ENCODE measurements at regions not wholly inside any gene's neighbourhood (a gene's known extent, or its start where the extent isn't known, plus 50 kb on each side); places are given as distances from the start of the nearest gene placed in this dataset.

DNA sequence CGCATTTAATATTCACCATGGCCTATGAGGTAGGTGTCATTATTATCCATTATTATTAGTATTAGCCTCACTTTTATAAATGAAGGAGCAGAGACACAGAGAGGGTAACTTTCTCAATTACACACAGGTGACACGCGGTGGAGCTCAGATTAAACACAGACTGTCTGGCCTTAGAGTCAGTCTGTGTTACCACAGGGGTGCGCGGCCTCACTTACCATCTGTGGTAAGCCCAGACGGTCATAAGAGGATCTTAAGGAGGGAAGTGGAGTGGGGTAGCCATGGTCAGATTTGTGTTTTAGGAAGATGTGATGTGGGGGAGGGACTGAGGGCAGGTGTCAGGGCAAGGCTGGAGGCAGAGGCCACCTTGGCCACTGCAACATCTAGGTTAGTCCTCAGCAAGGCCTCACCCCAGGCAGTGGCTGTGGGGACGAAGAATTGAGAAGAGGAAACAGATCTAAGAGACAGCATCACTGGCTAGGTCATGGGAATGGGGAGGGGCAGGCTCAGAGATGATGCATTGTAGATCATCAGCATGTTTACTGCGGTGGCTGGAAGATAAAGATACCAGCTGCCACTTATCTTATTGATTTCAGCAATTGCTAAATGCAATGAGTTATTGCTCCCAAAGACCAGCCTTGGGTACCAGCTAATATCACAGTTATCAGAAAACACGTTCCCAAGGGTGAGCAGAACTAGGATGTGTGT is 67.1 kb downstream of the SERPINA3 start:
- TF ChIP-seq EZH2phosphoT487 (IDR thresholded peaks at IDR 0.05; ENCODE audit: borderline replicate concordance), result no peak
- no peak for TF ChIP-seq CTCF (conservative IDR thresholded peaks at IDR 0.05; ENCODE audit: low read length)
